GM21367 (cell line): ENCODE measurements at regions not wholly inside any gene's neighbourhood (a gene's known extent, or its start where the extent isn't known, plus 50 kb on each side); places are given as distances from the start of the nearest gene placed in this dataset.
"Not testable (repeated sequence)": the region's sequence is repeated elsewhere in the genome, so short reads cannot be mapped to it uniquely, and the experiment has no call there.

Experiments
- ATAC-seq: cut with Tn5 transposase; IDR thresholded peaks from one replicate; pipeline ENCODE4 v1.9.1; 2021; ENCODE audit not compliant: unreplicated experiment

GRCh38 chr6:21708320-21708580 is 114.7 kb downstream of the SOX4 start:
- ATAC-seq = no peak

GRCh38 chr6:21710216-21710615 is 116.7 kb downstream of the SOX4 start:
- ATAC-seq = no peak

DNA sequence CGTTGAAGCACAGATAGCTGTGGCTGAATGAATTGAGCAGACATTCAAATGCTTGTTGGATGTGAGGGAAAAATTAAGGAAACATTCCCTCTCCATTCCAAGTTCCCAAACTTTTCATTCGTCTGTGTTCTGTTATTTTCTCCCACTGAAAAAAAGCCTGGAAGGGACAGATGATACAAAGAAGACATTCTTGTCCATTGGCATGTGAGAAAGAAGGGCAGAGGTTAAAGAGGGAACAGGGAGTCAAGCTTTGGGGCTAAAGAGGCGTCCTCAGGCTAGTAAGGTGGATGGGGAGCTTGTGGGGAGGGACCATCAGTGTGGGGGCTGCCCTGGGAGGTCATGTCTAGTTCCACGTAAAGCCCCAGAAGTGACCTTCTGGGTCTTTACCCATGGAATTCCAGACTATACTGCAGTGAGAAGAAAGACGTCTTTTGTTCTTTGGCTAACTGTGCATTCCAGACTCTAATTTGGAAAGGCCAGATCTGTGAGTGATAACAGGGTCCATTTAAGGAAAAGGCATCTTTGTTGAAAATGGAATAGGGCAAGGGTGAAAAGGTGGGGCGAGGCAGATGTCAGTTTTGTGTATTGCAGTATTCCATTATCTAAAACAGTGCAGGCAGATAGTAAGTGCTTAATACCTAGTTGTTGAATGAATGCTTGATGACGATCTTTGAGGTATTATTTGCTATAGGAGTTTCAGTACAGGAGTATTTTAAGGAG is 117.5 kb downstream of the SOX4 start:
- ATAC-seq = no peak

DNA sequence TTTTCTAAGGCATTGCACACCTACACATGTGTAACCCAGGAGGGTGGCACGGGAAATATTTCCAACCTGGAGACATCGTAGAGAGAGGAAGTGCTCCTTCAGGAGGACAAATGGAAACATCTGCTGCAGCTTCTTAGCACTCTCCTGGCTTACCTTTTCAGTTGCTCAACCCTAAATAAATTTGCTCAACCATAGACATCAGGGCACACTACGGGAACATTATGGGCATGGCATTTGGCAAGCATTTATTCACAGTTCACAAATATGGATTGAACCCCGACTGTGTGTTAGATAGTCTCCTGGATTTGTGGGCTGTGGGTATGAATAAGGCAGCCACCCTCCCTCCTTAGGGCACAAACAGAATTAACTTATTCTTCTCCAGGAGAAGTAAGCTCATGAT is 118.7 kb downstream of the SOX4 start:
- no peak for ATAC-seq

DNA sequence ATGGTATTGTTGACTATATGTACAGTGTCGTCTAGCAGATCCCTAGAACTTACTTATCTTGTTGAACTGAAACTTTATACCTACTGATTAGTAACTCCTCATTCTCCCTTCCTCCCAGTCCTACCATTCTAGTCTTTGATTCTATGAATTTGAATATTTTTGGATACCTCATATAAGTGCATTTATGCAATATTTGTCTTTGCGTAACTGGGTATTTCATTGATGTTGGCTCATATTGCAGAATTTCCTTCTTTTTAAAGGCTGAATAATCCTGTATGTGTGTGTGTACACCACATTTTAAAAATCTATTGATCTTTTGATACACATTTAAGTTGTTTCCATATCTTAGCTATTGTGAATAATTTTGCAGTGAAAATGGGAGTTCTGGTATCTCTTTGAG is 119.9 kb downstream of the SOX4 start:
- ATAC-seq = no peak

- no peak for ATAC-seq
Measured at GRCh38 chr6:21715180-21715579, 121.6 kb downstream of the SOX4 start.

GRCh38 chr6:21722510-21722909 is 129.0 kb downstream of the SOX4 start:
- no peak for ATAC-seq

DNA sequence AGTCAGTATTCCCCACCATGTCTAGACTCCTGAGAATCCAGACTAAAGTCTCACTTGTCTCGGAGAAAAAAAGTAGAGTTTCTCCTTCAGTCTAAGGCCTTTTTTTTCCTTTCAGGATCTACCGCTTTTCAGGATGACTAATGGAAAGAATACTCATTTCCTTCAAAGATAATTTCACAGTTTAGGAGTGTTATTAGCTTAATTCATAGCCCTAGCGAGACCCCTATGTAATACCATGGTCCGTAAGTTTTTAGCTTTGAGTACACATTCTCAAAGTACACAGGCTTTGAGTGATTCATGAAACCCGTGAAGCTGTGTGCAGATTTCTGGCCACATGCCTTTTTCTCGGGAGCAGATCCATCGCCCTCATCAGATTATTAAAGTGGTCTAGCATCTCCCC is 133.1 kb downstream of the SOX4 start:
- no peak for ATAC-seq

DNA sequence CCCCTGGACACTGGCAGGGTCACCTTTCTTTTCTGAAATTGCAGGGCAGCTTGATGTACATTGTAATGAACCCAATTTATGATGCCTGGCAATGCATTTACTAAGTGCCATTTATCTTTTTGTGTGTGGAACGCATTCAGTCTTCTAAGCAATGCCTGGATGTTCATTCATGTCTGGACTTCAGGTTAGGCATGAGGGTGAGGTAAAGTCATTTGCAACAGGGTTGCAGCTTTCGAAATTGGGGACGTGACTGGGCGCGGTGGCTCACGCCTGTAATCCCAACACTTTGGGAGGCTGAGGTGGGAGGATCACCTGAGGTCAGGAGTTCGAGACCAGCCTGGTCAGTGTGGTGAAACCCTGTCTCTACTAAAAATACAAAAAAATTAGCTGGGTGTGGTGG is 134.6 kb downstream of the SOX4 start:
- no peak for ATAC-seq

DNA sequence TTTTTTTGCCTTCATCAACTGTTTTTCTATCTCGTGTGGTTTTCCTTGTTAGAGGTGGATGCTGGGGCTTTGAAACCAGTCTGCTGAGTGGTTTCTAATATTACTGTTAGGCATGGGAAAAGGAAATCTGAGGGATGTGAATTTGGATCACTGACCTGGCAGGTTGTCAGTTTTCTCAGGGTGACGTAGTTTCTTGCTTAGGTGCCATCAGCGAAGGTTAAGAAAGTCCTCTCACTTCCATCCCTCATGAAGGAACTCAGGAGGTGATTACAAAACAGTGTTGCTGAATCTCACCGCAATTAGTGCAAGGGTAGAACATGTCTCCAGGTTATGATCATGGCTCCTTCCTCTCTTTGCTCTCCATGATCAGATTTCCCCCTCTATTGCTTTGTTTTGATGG is 135.9 kb downstream of the SOX4 start:
- no peak for ATAC-seq

- no peak for ATAC-seq
Measured at GRCh38 chr6:21730533-21730932, 137.0 kb downstream of the SOX4 start.

- no peak for ATAC-seq
Measured at GRCh38 chr6:21731411-21732031, 138.0 kb downstream of the SOX4 start.

GRCh38 chr6:21732032-21732730 is 138.6 kb downstream of the SOX4 start:
- not testable (repeated sequence) for ATAC-seq

DNA sequence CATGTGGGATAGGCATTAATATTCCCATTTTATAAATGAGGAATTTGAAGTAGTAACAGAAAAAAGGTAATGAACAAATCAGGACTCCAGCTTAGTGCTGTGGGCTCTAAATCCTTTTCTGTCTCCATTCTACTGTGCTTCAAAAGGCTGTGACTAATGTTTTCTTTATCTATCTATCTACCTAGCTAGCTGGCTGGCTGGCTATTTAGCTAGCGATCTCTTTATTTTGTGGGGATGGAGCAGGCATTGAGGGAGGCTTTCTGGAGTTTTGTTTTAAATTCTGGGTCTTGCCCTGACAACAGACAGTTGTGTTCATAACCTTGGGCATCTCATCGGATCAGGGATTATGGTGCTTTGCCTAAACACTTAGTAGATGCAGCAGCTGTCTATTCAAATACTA is 139.2 kb downstream of the SOX4 start:
- ATAC-seq = no peak

DNA sequence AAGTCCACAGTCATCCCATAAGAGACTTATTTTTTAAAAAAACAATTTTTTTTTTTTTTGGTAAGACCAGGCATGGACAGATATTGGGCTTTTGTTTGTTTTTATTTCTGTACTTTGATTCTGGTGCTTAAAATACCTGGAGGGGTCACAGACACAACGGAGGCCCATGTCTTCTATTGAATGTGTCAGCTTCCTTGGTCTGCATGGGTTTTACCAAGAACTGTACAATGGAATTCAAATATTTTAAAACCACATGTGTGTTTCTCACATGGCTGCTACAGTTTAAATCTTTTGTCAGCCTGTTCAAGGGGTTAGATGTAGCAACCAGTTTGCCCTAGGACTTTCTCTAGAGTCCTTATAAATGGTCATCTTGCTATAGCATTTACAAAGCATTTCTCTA is 139.8 kb downstream of the SOX4 start:
- ATAC-seq = no peak

DNA sequence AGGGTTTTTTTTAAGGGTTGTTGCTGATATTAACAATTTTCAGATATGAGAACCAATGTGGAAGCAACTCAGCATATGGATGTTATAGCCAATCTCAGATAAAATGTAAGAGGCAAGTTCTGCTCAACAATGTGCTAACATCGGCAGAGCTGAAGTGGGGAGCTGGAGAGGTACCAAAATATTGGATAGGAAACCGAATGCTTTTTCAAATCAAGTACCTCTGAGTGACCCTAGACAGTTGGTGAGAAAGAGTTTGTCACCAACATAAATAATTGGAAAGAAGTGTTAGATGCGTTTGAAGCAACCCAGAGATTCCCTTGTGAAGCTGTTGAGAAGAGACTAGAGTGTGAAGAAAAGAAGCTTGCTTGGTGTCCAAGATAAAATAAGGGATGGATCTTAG is 140.7 kb downstream of the SOX4 start:
- no peak for ATAC-seq

- ATAC-seq = no peak
Measured at GRCh38 chr6:21738180-21739094, 144.9 kb downstream of the SOX4 start.

GRCh38 chr6:21739241-21739640 is 145.7 kb downstream of the SOX4 start:
- no peak for ATAC-seq

- ATAC-seq = no peak
Measured at GRCh38 chr6:21739838-21740237, 146.3 kb downstream of the SOX4 start.

DNA sequence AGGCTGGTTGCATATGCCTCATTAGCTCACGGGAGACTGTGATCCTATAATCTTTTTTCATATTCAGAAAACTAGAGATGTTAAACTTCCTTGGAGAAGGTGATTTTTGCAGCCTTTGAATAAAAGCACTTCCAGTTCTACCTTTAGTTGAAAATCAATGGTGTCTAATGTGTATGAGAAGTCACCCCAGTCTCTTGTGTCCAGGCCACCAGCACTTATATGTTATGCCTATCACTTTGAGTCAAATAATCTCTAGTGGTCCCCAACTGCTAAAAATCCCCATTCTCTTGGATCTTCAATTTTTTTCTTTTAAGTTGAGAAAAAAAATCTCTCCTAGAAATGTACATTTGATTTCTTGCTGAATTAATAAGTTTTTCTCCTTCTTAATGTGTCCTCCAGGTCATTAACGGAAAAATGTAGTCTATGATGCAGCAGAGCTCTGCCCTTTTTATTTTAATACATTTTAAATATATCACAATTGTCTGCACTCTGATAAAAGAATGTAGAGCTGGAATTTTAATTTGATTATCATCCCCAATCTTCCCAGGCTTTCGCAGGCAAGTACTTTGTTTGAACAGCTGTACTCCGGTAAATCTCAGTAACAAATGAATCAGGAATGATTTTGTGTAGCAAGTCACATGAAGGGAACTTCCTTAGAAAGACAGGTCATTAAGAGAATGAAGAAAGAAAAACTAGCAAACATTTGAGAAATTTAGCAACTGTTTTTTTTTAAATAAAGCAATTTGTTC is 147.0 kb downstream of the SOX4 start:
- no peak for ATAC-seq
